Smooth muscle cell (in vitro differentiated cells): ENCODE measurements at regions not wholly inside any gene's neighbourhood (a gene's known extent, or its start where the extent isn't known, plus 50 kb on each side); places are given as distances from the start of the nearest gene placed in this dataset.

ENCODE experiments used
- DNase-seq: peaks from one replicate; lab custom pipeline; 2025; ENCODE audit not compliant: unreplicated experiment; lab: John Stamatoyannopoulos, UW
- H2AFZ ChIP-seq: fragments of 200-600 bp; sonication (generic); 2 replicates; pipeline ENCODE4 v1.6.0; 2016; ENCODE audit warnings: antibody characterized with exemption, low read depth, mild to moderate bottlenecking
- H3F3A ChIP-seq: fragments of 200-600 bp; sonication (generic); 2 replicates; pipeline ENCODE4 v1.6.0; 2017; ENCODE audit warnings: antibody characterized with exemption, low read depth
- H3K27ac ChIP-seq: fragments of 200-600 bp; sonication (generic); 2 replicates; pipeline ENCODE4 v1.5.1; 2016; ENCODE audit warnings: low read depth, mild to moderate bottlenecking
- H3K27me3 ChIP-seq: fragments of 200-600 bp; sonication (generic); 2 replicates; pipeline ENCODE4 v1.6.1; 2016; ENCODE audit warnings: low read depth, mild to moderate bottlenecking
- H3K36me3 ChIP-seq: fragments of 200-600 bp; sonication (generic); 2 replicates; pipeline ENCODE4 v1.5.1; 2016; ENCODE audit warnings: low read depth
- H3K4me1 ChIP-seq: fragments of 200-600 bp; sonication (generic); 2 replicates; pipeline ENCODE4 v1.5.1; 2016; ENCODE audit warnings: low read depth
- H3K4me2 ChIP-seq: fragments of 200-600 bp; sonication (generic); 2 replicates; pipeline ENCODE4 v1.6.0; 2016; ENCODE audit warnings: mild to moderate bottlenecking
- H3K4me3 ChIP-seq: fragments of 200-600 bp; sonication (generic); 2 replicates; pipeline ENCODE4 v1.5.1; 2016; ENCODE audit warnings: mild to moderate bottlenecking
- H3K79me2 ChIP-seq: fragments of 200-600 bp; sonication (generic); 2 replicates; pipeline ENCODE4 v1.6.0; 2016; ENCODE audit warnings: low read depth, mild to moderate bottlenecking
- H3K9ac ChIP-seq: fragments of 200-600 bp; sonication (generic); 2 replicates; pipeline ENCODE4 v1.6.0; 2016; ENCODE audit warnings: low read depth
- H3K9me3 ChIP-seq: fragments of 200-600 bp; sonication (generic); replicated peaks from 2 replicates; pipeline ENCODE4 v1.5.1; 2016; ENCODE audit warnings: low read depth
- H4K20me1 ChIP-seq: fragments of 200-600 bp; sonication (generic); 2 replicates; pipeline ENCODE4 v1.6.0; 2016; ENCODE audit warnings: low read depth
- WGBS: methylation state at CpG from one replicate; pipeline ENCODE4 v1.1.7; 2016; ENCODE audit warnings: low lambda C conversion rate; 5-methylcytosine and 5-hydroxymethylcytosine counted together
- TF ChIP-seq, protein P1 (sequence below): fragments of 200-600 bp; sonication (generic); IDR thresholded peaks from 2 replicates; pipeline ENCODE4 v1.5.1; 2017; ENCODE audit warnings: borderline replicate concordance, mild to moderate bottlenecking, antibody characterized with exemption; ENCODE audit not compliant: insufficient read depth, poor library complexity, severe bottlenecking

DNA sequence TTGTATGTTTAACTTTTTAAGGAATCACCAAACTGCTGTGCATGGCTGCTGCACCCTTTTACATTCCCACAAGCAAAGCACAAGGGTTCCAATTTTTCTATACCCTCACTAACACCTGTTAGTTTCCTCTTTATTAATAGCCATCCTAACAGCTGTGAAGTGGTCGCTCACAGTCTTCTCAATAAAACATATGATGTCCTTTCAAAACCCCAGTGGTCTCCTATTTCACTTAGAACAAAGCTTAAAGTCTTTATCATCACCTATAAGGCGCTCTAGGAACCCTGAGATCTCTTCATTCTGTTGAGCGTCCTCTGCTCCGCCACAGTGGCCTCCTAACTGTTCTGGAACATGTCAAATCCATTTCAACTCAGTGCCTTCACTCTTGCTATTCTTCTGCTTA is 400.5 kb downstream of the KLF12 start:
- Histone ChIP-seq H3K79me2 (no peaks in the 10 kb centered on the region), H3K9me3 (no peaks in the 10 kb centered on the region), H4K20me1 (no peaks in the 10 kb centered on the region), H3K36me3 (no peaks in the 10 kb centered on the region), H3K9ac (no peak overlapping the region), H3K4me1 (no peaks in the 10 kb centered on the region), H3K27me3 (no peaks in the 10 kb centered on the region), H2AFZ (no peak overlapping the region), H3K27ac (no peak overlapping the region), H3F3A (no peaks in the 10 kb centered on the region), H3K4me2 (no peak overlapping the region), H3K4me3 (no peak overlapping the region)
- TF ChIP-seq, protein P1, sequence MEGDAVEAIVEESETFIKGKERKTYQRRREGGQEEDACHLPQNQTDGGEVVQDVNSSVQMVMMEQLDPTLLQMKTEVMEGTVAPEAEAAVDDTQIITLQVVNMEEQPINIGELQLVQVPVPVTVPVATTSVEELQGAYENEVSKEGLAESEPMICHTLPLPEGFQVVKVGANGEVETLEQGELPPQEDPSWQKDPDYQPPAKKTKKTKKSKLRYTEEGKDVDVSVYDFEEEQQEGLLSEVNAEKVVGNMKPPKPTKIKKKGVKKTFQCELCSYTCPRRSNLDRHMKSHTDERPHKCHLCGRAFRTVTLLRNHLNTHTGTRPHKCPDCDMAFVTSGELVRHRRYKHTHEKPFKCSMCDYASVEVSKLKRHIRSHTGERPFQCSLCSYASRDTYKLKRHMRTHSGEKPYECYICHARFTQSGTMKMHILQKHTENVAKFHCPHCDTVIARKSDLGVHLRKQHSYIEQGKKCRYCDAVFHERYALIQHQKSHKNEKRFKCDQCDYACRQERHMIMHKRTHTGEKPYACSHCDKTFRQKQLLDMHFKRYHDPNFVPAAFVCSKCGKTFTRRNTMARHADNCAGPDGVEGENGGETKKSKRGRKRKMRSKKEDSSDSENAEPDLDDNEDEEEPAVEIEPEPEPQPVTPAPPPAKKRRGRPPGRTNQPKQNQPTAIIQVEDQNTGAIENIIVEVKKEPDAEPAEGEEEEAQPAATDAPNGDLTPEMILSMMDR: no peak
- no peak for DNase-seq
- WGBS: 95% methylated on average over 4 of the region's 4 CpGs

DNA sequence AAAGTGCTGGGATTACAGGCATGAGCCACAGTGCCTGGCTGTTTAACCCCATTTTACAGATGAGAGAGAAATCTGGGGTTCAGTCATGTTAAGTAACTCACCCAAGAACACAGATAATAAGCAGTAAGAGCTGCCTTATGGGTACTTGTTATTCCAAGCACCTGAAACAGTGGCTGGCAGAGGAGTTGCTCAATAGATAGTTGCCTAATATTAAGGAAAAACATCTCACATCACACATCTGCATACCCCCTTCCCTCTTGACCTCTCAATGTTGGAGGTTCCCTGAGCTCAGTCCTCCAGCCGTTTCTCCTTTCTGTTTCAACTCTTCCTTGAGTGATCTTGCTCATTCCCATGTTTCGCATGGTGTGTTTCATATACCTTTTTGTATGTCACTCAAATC is 401.9 kb downstream of the KLF12 start:
- Histone ChIP-seq H3K4me3 (no peak overlapping the region), H3K79me2 (no peaks in the 10 kb centered on the region), H3K9ac (no peak overlapping the region), H3F3A (no peaks in the 10 kb centered on the region), H4K20me1 (no peaks in the 10 kb centered on the region), H2AFZ (no peak overlapping the region), H3K4me1 (no peaks in the 10 kb centered on the region), H3K4me2 (no peak overlapping the region), H3K36me3 (no peaks in the 10 kb centered on the region), H3K9me3 (no peaks in the 10 kb centered on the region), H3K27me3 (no peaks in the 10 kb centered on the region), H3K27ac (no peak overlapping the region)
- TF ChIP-seq, protein P1: no peak
- DNase-seq: no peak
- 87% methylated on average over 2 of the region's 2 CpGs for WGBS

DNA sequence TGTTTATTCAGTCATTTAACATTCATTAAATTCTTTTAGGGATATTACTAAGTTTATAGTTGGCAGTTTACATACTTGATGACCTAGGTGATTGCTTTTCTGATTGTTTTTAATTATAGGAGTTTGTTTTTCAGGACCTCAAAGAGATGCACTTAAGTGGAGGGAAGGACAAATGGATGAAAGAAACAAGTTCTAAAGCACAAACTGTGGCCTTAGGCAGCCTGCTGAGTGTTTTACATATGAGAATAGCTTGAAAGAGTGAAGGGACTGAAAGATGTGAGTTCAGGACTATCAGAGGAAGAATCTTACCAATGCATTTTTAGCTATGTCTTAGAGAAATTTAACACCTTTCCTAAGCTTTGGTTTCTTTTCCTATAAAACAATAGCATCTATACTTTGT is 402.6 kb downstream of the KLF12 start:
- Histone ChIP-seq H3K27me3 (no peaks in the 10 kb centered on the region), H3K36me3 (no peaks in the 10 kb centered on the region), H3K9me3 (no peaks in the 10 kb centered on the region), H3F3A (no peaks in the 10 kb centered on the region), H3K9ac (no peak overlapping the region), H3K4me2 (no peak overlapping the region), H2AFZ (no peak overlapping the region), H3K4me1 (no peaks in the 10 kb centered on the region), H3K4me3 (no peak overlapping the region), H3K79me2 (no peaks in the 10 kb centered on the region), H3K27ac (no peak overlapping the region), H4K20me1 (no peaks in the 10 kb centered on the region)
- no peak for DNase-seq
- TF ChIP-seq, protein P1: no peak

DNA sequence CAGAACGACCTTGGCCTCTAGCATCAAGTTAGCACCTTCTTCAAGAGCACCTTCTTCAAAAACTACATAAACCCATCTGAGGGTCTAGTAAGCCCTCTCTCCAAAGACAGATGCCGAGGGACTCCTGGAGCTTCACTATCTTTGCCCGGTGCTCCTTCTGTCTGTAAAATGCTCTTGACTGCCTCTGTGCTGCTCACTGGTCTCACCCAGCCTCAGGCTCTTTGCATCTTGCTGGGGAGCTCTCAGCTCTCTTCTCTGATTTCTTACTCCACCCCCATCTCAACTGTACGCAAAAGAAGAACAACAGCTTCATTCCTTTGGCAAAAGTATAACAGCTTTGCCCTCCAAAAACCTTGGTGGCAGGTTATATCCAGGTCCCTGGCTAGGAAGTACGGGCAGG is 404.2 kb downstream of the KLF12 start:
- Histone ChIP-seq H3K36me3 (no peaks in the 10 kb centered on the region), H3K79me2 (no peaks in the 10 kb centered on the region), H3F3A (no peaks in the 10 kb centered on the region), H3K9ac (no peak overlapping the region), H3K4me1 (no peaks in the 10 kb centered on the region), H2AFZ (no peak overlapping the region), H3K4me3 (no peak overlapping the region), H3K27ac (no peak overlapping the region), H3K27me3 (no peaks in the 10 kb centered on the region), H3K4me2 (no peak overlapping the region), H4K20me1 (no peaks in the 10 kb centered on the region), H3K9me3 (no peaks in the 10 kb centered on the region)
- no peak for DNase-seq
- WGBS: 69% methylated on average over 5 of the region's 5 CpGs
- TF ChIP-seq, protein P1: no peak
